ENCODE measurements at regions not wholly inside any gene's neighbourhood (a gene's known extent, or its start where the extent isn't known, plus 50 kb on each side); places are given as distances from the start of the nearest gene placed in this dataset.

GRCh38 chr6:71544028-71544427, 255.4 kb downstream of the OGFRL1 start:
- TF ChIP-seq CTCF (tag by site-specific recombination; IDR thresholded peaks at IDR 0.05) (no peak), ZSCAN18 (tag by site-specific recombination; IDR thresholded peaks at IDR 0.05) (no peak), ZNF514 (tag by site-specific recombination; IDR thresholded peaks at IDR 0.05) (no peak), SETDB1 (IDR thresholded peaks at IDR 0.05; ENCODE audit: insufficient read length, low read length) (no peak), ZNF292 (tag by site-specific recombination; IDR thresholded peaks at IDR 0.05; ENCODE audit: borderline replicate concordance, low read depth) (no peak), ZNF624 (tag by site-specific recombination; IDR thresholded peaks at IDR 0.05) (no peak), ZNF26 (tag by site-specific recombination; IDR thresholded peaks at IDR 0.05) (no peak), KLF16 (tag by site-specific recombination; IDR thresholded peaks at IDR 0.05) (no peak), REST (tag by site-specific recombination; IDR thresholded peaks at IDR 0.05) (no peak), ZBTB21 (tag by site-specific recombination; IDR thresholded peaks at IDR 0.05) (no peak)
